KMS-11 (cell line): ENCODE measurements at regions not wholly inside any gene's neighbourhood (a gene's known extent, or its start where the extent isn't known, plus 50 kb on each side); places are given as distances from the start of the nearest gene placed in this dataset.

Experiments
- H2AFZ ChIP-seq: fragments of 200-600 bp; sonication (generic); 2 replicates; pipeline ENCODE4 v1.6.1; 2016; ENCODE audit warnings: antibody characterized with exemption, mixed run types, low read depth
- H3K27ac ChIP-seq: fragments of 200-600 bp; sonication (generic); 2 replicates; pipeline ENCODE4 v1.6.1; 2016; ENCODE audit warnings: mild to moderate bottlenecking, mixed run types
- H3K27me3 ChIP-seq: fragments of 200-600 bp; sonication (generic); 2 replicates; pipeline ENCODE4 v1.6.1; 2017; ENCODE audit warnings: mild to moderate bottlenecking, low read depth, mixed run types, moderate library complexity; ENCODE audit not compliant: insufficient read depth
- H3K36me3 ChIP-seq: fragments of 200-600 bp; sonication (generic); 2 replicates; pipeline ENCODE4 v1.6.1; 2017; ENCODE audit warnings: mild to moderate bottlenecking, mixed run types; ENCODE audit not compliant: insufficient read depth
- H3K4me1 ChIP-seq: fragments of 200-600 bp; sonication (generic); 2 replicates; pipeline ENCODE4 v1.6.1; 2016; ENCODE audit warnings: mild to moderate bottlenecking, low read depth, mixed run types; ENCODE audit not compliant: poor library complexity, severe bottlenecking
- H3K4me2 ChIP-seq: fragments of 200-600 bp; sonication (generic); 2 replicates; pipeline ENCODE4 v1.7.0; 2016; ENCODE audit warnings: mild to moderate bottlenecking, mixed run types
- H3K4me3 ChIP-seq: fragments of 200-600 bp; sonication (generic); IDR thresholded peaks from 2 replicates; pipeline ENCODE4 v1.6.1; 2017; ENCODE audit warnings: low read depth, low read length, mixed read lengths; ENCODE audit not compliant: insufficient read depth
- H3K79me2 ChIP-seq: fragments of 200-600 bp; sonication (generic); 2 replicates; pipeline ENCODE4 v1.6.1; 2016; ENCODE audit warnings: low read depth, mixed run types; ENCODE audit not compliant: insufficient read depth
- H3K9ac ChIP-seq: fragments of 200-600 bp; sonication (generic); 2 replicates; pipeline ENCODE4 v1.6.1; 2016; ENCODE audit warnings: mild to moderate bottlenecking, mixed run types
- H4K20me1 ChIP-seq: fragments of 200-600 bp; sonication (generic); 2 replicates; pipeline ENCODE4 v1.6.1; 2016; ENCODE audit warnings: mild to moderate bottlenecking, mixed run types; ENCODE audit not compliant: insufficient read depth
- CTCF ChIP-seq: fragments of 200-600 bp; sonication (generic); conservative IDR thresholded peaks from 2 replicates; pipeline ENCODE4 v1.6.1; 2017; ENCODE audit warnings: low read depth, mild to moderate bottlenecking, antibody characterized with exemption, low read length, moderate library complexity, mixed read lengths

- Histone ChIP-seq H3K4me2 (no peak overlapping the region), H3K4me1 (no peaks in the 10 kb centered on the region), H2AFZ (no peak overlapping the region), H3K79me2 (no peaks in the 10 kb centered on the region), H3K4me3 (no peak overlapping the region), H4K20me1 (no peaks in the 10 kb centered on the region), H3K27ac (no peak overlapping the region), H3K27me3 (no peaks in the 10 kb centered on the region), H3K9ac (no peak overlapping the region), H3K36me3 (no peaks in the 10 kb centered on the region)
- no peak for TF ChIP-seq CTCF
Observed at GRCh38 chr6:15997586-15998388, 131.1 kb upstream of the MYLIP start.

GRCh38 chr6:15996030-15996429 lies 132.9 kb upstream of the MYLIP start:
- no peaks in the 10 kb centered on the region for H3K36me3 ChIP-seq
- no peaks in the 10 kb centered on the region for H3K79me2 ChIP-seq
- H2AFZ ChIP-seq = no peak overlapping the region
- H3K27me3 ChIP-seq = no peaks in the 10 kb centered on the region
- no peak overlapping the region for H3K4me2 ChIP-seq
- H3K4me1 ChIP-seq = no peaks in the 10 kb centered on the region
- H3K4me3 ChIP-seq = no peak overlapping the region
- H3K9ac ChIP-seq = no peak overlapping the region
- TF ChIP-seq CTCF = no peak
- no peak overlapping the region for H3K27ac ChIP-seq
- no peaks in the 10 kb centered on the region for H4K20me1 ChIP-seq

- Histone ChIP-seq H3K4me2 (no peak overlapping the region), H3K4me3 (no peak overlapping the region), H3K4me1 (no peaks in the 10 kb centered on the region), H4K20me1 (no peaks in the 10 kb centered on the region), H3K9ac (no peak overlapping the region), H2AFZ (no peak overlapping the region), H3K79me2 (no peaks in the 10 kb centered on the region), H3K27me3 (no peaks in the 10 kb centered on the region), H3K36me3 (no peaks in the 10 kb centered on the region), H3K27ac (no peak overlapping the region)
- TF ChIP-seq CTCF = no peak
Observed at GRCh38 chr6:15995493-15995892, 133.4 kb upstream of the MYLIP start.

- Histone ChIP-seq H3K27me3 (no peaks in the 10 kb centered on the region), H4K20me1 (no peaks in the 10 kb centered on the region), H3K79me2 (no peaks in the 10 kb centered on the region), H3K4me2 (no peak overlapping the region), H3K9ac (no peak overlapping the region), H3K4me3 (no peak overlapping the region), H2AFZ (no peak overlapping the region), H3K36me3 (no peaks in the 10 kb centered on the region), H3K4me1 (no peaks in the 10 kb centered on the region), H3K27ac (no peak overlapping the region)
- no peak for TF ChIP-seq CTCF
Observed at GRCh38 chr6:15994814-15995459, 133.9 kb upstream of the MYLIP start.
